ENCODE measurements at regions not wholly inside any gene's neighbourhood (a gene's known extent, or its start where the extent isn't known, plus 50 kb on each side); places are given as distances from the start of the nearest gene placed in this dataset.
"Not testable (repeated sequence)": the region's sequence is repeated elsewhere in the genome, so short reads cannot be mapped to it uniquely, and the experiment has no call there.

DNA sequence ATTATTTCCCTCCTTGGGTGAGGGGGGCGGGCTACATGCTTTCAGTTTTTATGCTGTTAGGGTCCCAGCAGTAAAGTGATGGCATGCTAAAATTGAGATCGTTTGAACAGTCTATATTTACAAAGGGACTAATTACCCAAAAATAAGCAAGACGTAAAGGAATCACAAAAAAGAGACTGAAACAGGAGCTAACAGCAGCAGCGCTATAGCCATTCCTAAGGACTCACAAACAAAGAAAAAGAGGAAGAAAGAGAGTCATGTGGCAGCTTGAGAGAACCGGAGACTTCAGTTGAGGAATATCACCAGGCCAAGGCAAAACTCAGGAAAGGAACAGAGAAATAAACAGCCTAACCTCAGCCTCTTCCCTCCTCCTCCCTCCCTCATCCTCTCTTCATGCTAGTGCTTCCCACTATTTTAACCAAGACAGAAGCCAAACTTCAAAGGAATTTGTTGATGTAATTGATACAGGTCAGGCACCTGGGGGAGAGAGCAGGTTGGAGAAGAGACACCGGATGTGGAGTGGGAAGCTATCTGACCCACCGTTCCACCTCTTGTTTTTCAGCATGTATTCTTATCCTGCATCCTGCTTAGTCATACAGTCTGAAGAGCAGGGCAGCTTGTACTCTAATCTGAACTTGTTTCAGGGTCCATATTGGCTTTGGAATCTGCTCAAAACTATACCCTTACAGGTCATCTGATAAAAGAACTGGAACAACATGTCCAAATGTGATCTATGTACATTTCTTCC is 383.7 kb downstream of the NAF1 start:
- H3K4me1 ChIP-seq (ENCODE audit: control insufficient read depth in 1 of 2, insufficient read depth in 2 of 2, low read length in 2 of 2), result no peaks in the 10 kb centered on the region
- H3K9ac ChIP-seq (ENCODE audit: low read depth in 1 of 2, low read length in 2 of 2), result no peak overlapping the region
- no peaks in the 10 kb centered on the region for H3K27me3 ChIP-seq (ENCODE audit: control insufficient read depth in 1 of 2, insufficient read depth in 2 of 2, low read length in 2 of 2)
- no peak overlapping the region for H3K4me3 ChIP-seq (ENCODE audit: low read depth in 1 of 2, low read length in 2 of 2)
- no peaks in the 10 kb centered on the region for H3K36me3 ChIP-seq (ENCODE audit: control insufficient read depth in 1 of 2, insufficient read depth in 2 of 2, low read length in 2 of 2)
- no peak overlapping the region for H3K27ac ChIP-seq (ENCODE audit: low read depth, low read length)
- H3K9me3 ChIP-seq (ENCODE audit: control insufficient read depth in 1 of 2, low read length in 2 of 2), result no peaks in the 10 kb centered on the region

DNA sequence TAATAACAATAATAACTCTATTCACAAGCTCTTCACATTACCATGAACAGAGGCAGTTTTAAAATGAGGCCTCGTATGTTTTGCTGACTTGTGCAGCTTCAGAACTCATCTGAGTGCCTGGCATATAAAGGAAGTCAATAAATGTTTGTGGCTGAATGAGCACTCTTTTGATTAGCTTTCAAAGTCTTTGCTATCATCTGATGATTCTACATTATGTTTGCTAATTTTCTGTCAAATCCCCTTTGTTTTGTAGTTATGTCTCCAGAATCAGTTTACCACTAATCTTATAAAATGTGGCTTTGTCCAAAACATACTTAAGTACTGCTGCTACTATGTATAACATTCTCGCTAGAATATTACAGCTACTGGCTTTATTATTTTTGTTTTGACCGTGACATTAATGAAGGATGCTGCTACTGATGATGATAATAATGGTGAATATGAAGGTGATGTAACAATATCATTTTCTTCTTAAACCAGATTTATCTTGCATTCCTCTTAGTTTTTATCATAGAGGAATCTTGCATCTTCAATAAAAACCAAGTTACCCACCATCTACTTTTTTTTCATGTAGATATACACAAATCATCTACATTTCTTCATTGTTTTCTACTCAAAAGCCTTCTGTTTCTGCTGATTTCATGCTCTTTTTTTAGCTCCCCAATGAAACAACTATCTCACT is 384.5 kb downstream of the NAF1 start:
- Histone ChIP-seq H3K27ac (ENCODE audit: low read depth, low read length) (no peak overlapping the region), H3K9ac (ENCODE audit: low read depth in 1 of 2, low read length in 2 of 2) (no peak overlapping the region), H3K4me1 (ENCODE audit: control insufficient read depth in 1 of 2, insufficient read depth in 2 of 2, low read length in 2 of 2) (no peaks in the 10 kb centered on the region), H3K27me3 (ENCODE audit: control insufficient read depth in 1 of 2, insufficient read depth in 2 of 2, low read length in 2 of 2) (no peaks in the 10 kb centered on the region), H3K9me3 (ENCODE audit: control insufficient read depth in 1 of 2, low read length in 2 of 2) (no peaks in the 10 kb centered on the region), H3K36me3 (ENCODE audit: control insufficient read depth in 1 of 2, insufficient read depth in 2 of 2, low read length in 2 of 2) (no peaks in the 10 kb centered on the region), H3K4me3 (ENCODE audit: low read depth in 1 of 2, low read length in 2 of 2) (no peak overlapping the region)

DNA sequence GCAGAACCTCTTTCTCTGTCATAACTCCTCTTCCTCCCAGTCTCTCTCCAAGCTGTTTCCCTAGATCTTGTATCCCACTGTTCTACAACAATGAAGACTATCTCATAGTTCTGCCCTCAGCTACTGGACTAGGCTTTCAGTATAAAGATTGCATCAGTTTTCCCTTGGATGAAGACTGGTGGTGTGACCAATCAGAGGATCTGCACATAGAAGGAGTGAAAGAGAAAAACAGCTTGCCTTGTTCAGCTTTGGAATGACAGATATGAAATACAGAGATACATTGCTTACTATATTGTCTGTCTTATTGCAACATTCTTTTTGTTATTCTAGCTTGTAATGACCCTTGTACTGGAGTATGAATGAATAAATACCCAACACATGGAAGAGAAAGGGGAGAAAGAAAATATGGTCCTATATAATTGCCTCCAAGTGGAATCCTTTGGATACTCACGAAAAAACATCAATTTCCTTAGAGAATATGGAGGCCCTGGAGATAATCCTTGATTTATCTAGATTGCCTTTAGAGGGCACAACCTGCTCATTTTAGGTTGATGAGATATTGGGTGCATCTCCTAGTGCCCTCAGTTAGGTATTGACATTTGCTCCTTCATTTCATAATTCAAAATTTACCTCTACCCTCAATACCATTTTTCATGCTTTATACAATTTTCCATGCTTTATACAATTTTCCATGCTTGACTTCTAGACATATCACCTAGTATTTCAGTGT is 395.8 kb downstream of the NAF1 start:
- Histone ChIP-seq H3K4me1 (ENCODE audit: control insufficient read depth in 1 of 2, insufficient read depth in 2 of 2, low read length in 2 of 2) (no peaks in the 10 kb centered on the region), H3K27me3 (ENCODE audit: control insufficient read depth in 1 of 2, insufficient read depth in 2 of 2, low read length in 2 of 2) (no peaks in the 10 kb centered on the region), H3K9me3 (ENCODE audit: control insufficient read depth in 1 of 2, low read length in 2 of 2) (no peaks in the 10 kb centered on the region), H3K27ac (ENCODE audit: low read depth, low read length) (no peak overlapping the region), H3K36me3 (ENCODE audit: control insufficient read depth in 1 of 2, insufficient read depth in 2 of 2, low read length in 2 of 2) (no peaks in the 10 kb centered on the region), H3K9ac (ENCODE audit: low read depth in 1 of 2, low read length in 2 of 2) (no peak overlapping the region), H3K4me3 (ENCODE audit: low read depth in 1 of 2, low read length in 2 of 2) (no peak overlapping the region)

DNA sequence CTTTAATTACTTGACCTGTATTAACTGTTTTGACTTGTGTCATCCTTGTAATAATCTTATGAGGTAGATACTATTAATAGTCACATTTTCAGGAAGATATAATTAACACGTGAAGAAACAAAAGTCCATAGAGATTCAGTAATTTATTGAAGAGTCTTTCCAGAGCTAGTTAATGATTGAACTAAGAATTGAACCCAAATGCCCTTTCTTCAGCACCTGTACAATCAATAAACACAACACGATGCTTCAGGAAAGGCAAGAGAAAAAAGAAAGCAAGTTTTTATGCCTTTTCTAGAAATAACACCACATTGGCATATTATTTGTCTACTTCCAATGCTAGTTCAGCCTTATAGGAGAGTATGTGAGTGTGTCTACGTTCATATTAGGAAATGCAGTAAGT is 399.6 kb downstream of the NAF1 start:
- H3K4me3 ChIP-seq (ENCODE audit: low read depth in 1 of 2, low read length in 2 of 2), result no peak overlapping the region
- no peaks in the 10 kb centered on the region for H3K9me3 ChIP-seq (ENCODE audit: control insufficient read depth in 1 of 2, low read length in 2 of 2)
- no peaks in the 10 kb centered on the region for H3K4me1 ChIP-seq (ENCODE audit: control insufficient read depth in 1 of 2, insufficient read depth in 2 of 2, low read length in 2 of 2)
- no peak overlapping the region for H3K27ac ChIP-seq (ENCODE audit: low read depth, low read length)
- H3K27me3 ChIP-seq (ENCODE audit: control insufficient read depth in 1 of 2, insufficient read depth in 2 of 2, low read length in 2 of 2), result no peaks in the 10 kb centered on the region
- no peak overlapping the region for H3K9ac ChIP-seq (ENCODE audit: low read depth in 1 of 2, low read length in 2 of 2)
- H3K36me3 ChIP-seq (ENCODE audit: control insufficient read depth in 1 of 2, insufficient read depth in 2 of 2, low read length in 2 of 2), result no peaks in the 10 kb centered on the region

DNA sequence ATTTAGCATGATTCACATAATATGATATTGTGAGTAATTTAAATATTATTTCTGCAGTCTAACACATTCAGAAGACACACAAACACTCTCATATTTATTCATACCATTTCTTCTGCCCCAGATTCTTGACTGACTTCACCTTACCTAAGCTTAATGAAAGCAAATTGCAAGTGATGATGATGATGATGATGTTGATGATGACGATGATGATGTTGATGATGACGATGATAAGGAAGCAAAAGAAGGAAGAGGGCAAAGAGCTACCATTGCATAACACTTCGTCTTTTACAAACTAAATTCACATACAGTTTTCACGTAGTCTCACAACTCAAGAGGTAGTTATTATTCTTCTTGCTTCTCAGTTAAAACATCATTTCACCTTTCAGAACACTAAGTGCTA is 404.7 kb downstream of the NAF1 start:
- no peaks in the 10 kb centered on the region for H3K4me1 ChIP-seq (ENCODE audit: control insufficient read depth in 1 of 2, insufficient read depth in 2 of 2, low read length in 2 of 2)
- H3K9me3 ChIP-seq (ENCODE audit: control insufficient read depth in 1 of 2, low read length in 2 of 2), result no peaks in the 10 kb centered on the region
- no peak overlapping the region for H3K9ac ChIP-seq (ENCODE audit: low read depth in 1 of 2, low read length in 2 of 2)
- H3K27ac ChIP-seq (ENCODE audit: low read depth, low read length), result no peak overlapping the region
- H3K27me3 ChIP-seq (ENCODE audit: control insufficient read depth in 1 of 2, insufficient read depth in 2 of 2, low read length in 2 of 2), result no peaks in the 10 kb centered on the region
- no peak overlapping the region for H3K4me3 ChIP-seq (ENCODE audit: low read depth in 1 of 2, low read length in 2 of 2)
- H3K36me3 ChIP-seq (ENCODE audit: control insufficient read depth in 1 of 2, insufficient read depth in 2 of 2, low read length in 2 of 2), result no peaks in the 10 kb centered on the region

DNA sequence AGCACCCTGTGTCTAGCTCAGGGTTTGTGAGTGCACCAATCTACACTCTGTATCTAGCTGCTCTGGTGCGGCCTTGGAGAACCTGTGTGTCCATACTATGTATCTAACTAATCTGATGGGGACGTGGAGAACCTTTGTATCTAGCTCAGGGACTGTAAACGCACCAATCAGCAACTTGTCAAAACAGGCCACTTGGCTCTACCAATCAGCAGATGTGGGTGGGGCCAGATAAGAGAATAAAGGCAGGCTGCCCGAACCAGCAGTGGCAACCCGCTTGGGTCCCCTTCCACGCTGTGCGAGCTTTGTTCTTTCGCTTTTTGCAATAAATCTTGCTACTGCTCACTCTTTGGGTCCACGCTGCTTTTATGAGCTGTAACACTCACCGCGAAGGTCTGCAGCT is 426.5 kb downstream of the NAF1 start:
- H3K9me3 ChIP-seq (ENCODE audit: control insufficient read depth in 1 of 2, low read length in 2 of 2); H3K27ac ChIP-seq (ENCODE audit: low read depth, low read length); H3K4me1 ChIP-seq (ENCODE audit: control insufficient read depth in 1 of 2, insufficient read depth in 2 of 2, low read length in 2 of 2); H3K4me3 ChIP-seq (ENCODE audit: low read depth in 1 of 2, low read length in 2 of 2); H3K9ac ChIP-seq (ENCODE audit: low read depth in 1 of 2, low read length in 2 of 2); H3K36me3 ChIP-seq (ENCODE audit: control insufficient read depth in 1 of 2, insufficient read depth in 2 of 2, low read length in 2 of 2); H3K27me3 ChIP-seq (ENCODE audit: control insufficient read depth in 1 of 2, insufficient read depth in 2 of 2, low read length in 2 of 2): not testable (repeated sequence)

DNA sequence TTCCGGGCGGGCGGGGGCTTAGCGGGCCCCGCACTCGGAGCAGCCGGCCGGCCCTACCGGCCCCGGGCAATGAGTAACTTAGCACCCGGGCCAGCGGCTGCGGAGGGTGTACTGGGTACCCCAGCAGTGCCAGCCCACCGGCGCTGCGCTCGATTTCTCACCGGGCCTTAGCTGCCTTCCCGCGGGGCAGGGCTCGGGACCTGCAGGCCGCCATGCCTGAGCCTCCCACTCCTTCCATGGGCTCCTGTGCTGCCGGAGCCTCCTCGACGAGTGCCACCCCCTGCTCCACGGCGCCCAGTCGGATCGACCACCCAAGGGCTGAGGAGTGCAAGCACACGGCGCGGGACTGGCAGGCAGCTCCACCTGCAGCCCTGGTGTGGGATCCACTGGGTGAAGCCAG is 427.1 kb downstream of the NAF1 start:
- H3K27me3 ChIP-seq (ENCODE audit: control insufficient read depth in 1 of 2, insufficient read depth in 2 of 2, low read length in 2 of 2); H3K9ac ChIP-seq (ENCODE audit: low read depth in 1 of 2, low read length in 2 of 2); H3K4me1 ChIP-seq (ENCODE audit: control insufficient read depth in 1 of 2, insufficient read depth in 2 of 2, low read length in 2 of 2); H3K4me3 ChIP-seq (ENCODE audit: low read depth in 1 of 2, low read length in 2 of 2); H3K36me3 ChIP-seq (ENCODE audit: control insufficient read depth in 1 of 2, insufficient read depth in 2 of 2, low read length in 2 of 2); H3K27ac ChIP-seq (ENCODE audit: low read depth, low read length); H3K9me3 ChIP-seq (ENCODE audit: control insufficient read depth in 1 of 2, low read length in 2 of 2): not testable (repeated sequence)

DNA sequence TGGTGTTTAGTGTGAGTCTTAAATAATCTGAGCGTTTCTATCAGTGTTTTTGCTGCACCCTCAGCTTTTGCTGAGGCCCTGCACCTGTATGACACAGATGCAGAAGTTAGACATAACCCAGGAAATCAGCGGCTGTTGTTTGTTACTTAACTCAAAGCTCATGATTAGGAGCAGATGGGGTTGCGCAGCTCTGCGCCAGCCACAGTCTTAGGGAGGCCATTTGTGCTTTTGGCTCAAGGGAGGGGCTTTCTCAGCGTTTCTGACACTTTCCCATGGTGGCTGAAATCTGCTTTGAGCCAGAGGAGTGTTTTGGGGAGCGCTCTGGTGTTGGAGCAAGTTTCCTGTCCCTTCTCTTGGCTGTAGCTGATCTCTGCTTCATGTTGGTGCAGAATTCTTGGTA is 433.8 kb downstream of the NAF1 start:
- Histone ChIP-seq H3K27me3 (ENCODE audit: control insufficient read depth in 1 of 2, insufficient read depth in 2 of 2, low read length in 2 of 2) (no peaks in the 10 kb centered on the region), H3K9me3 (ENCODE audit: control insufficient read depth in 1 of 2, low read length in 2 of 2) (no peaks in the 10 kb centered on the region), H3K4me1 (ENCODE audit: control insufficient read depth in 1 of 2, insufficient read depth in 2 of 2, low read length in 2 of 2) (no peaks in the 10 kb centered on the region), H3K4me3 (ENCODE audit: low read depth in 1 of 2, low read length in 2 of 2) (no peak overlapping the region), H3K27ac (ENCODE audit: low read depth, low read length) (no peak overlapping the region), H3K36me3 (ENCODE audit: control insufficient read depth in 1 of 2, insufficient read depth in 2 of 2, low read length in 2 of 2) (no peaks in the 10 kb centered on the region), H3K9ac (ENCODE audit: low read depth in 1 of 2, low read length in 2 of 2) (no peak overlapping the region)

DNA sequence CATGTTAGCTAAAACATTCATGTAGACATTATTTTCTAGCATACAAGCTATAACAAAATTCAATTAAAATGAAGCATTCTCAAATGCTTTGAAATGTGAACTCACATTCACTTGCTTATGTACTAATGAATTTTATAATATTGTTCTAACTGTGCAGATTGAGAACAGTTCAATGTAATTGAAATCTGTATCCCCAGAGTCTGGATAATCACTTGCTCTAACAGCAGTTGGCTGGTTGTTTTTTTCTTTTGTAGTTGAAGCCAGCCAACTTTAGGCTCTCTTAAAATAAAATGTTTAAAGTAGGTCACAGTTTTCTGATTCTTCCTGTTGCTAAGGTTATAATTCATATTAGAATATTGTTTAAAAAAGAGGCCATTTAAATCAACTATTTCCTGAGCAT is 438.9 kb downstream of the NAF1 start:
- no peak overlapping the region for H3K9ac ChIP-seq (ENCODE audit: low read depth in 1 of 2, low read length in 2 of 2)
- no peaks in the 10 kb centered on the region for H3K4me1 ChIP-seq (ENCODE audit: control insufficient read depth in 1 of 2, insufficient read depth in 2 of 2, low read length in 2 of 2)
- no peaks in the 10 kb centered on the region for H3K9me3 ChIP-seq (ENCODE audit: control insufficient read depth in 1 of 2, low read length in 2 of 2)
- no peak overlapping the region for H3K27ac ChIP-seq (ENCODE audit: low read depth, low read length)
- H3K36me3 ChIP-seq (ENCODE audit: control insufficient read depth in 1 of 2, insufficient read depth in 2 of 2, low read length in 2 of 2), result no peaks in the 10 kb centered on the region
- H3K4me3 ChIP-seq (ENCODE audit: low read depth in 1 of 2, low read length in 2 of 2), result no peak overlapping the region
- H3K27me3 ChIP-seq (ENCODE audit: control insufficient read depth in 1 of 2, insufficient read depth in 2 of 2, low read length in 2 of 2), result no peaks in the 10 kb centered on the region

DNA sequence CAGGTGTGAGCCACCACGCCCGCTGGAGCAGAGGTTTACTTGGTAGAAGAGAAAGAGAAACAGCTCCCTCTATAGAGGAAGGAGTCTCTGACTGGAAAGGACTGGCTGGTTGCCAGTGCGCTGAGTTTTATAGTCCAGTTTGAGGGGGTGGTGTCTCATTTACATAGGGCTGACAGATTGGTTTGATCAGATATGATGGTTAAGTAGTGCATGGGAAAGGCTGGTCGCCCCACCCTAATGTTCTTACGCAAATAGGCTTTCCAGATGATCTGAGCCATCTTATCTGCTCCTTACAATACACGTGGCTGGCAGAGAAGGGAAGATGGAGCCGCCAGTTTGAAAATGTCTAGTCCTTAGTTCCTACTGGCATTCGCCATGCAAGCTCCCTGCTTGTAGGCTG is 439.5 kb downstream of the NAF1 start:
- H3K36me3 ChIP-seq (ENCODE audit: control insufficient read depth in 1 of 2, insufficient read depth in 2 of 2, low read length in 2 of 2), result no peaks in the 10 kb centered on the region
- H3K4me1 ChIP-seq (ENCODE audit: control insufficient read depth in 1 of 2, insufficient read depth in 2 of 2, low read length in 2 of 2), result no peaks in the 10 kb centered on the region
- H3K4me3 ChIP-seq (ENCODE audit: low read depth in 1 of 2, low read length in 2 of 2), result no peak overlapping the region
- no peak overlapping the region for H3K27ac ChIP-seq (ENCODE audit: low read depth, low read length)
- no peak overlapping the region for H3K9ac ChIP-seq (ENCODE audit: low read depth in 1 of 2, low read length in 2 of 2)
- no peaks in the 10 kb centered on the region for H3K27me3 ChIP-seq (ENCODE audit: control insufficient read depth in 1 of 2, insufficient read depth in 2 of 2, low read length in 2 of 2)
- H3K9me3 ChIP-seq (ENCODE audit: control insufficient read depth in 1 of 2, low read length in 2 of 2), result no peaks in the 10 kb centered on the region
